ES-I3 (cell line): ENCODE measurements at regions not wholly inside any gene's neighbourhood (a gene's known extent, or its start where the extent isn't known, plus 50 kb on each side); places are given as distances from the start of the nearest gene placed in this dataset.

Experiments
- H3K36me3 ChIP-seq: 2 replicates; pipeline ENCODE4 v1.6.1; 2013; ENCODE audit warnings: mild to moderate bottlenecking, low read length, control low read depth, moderate library complexity; ENCODE audit not compliant: insufficient read depth
- H3K4me1 ChIP-seq: 2 replicates; pipeline ENCODE4 v1.6.1; 2013; ENCODE audit warnings: mild to moderate bottlenecking, control low read depth, low read length; ENCODE audit not compliant: insufficient read depth
- H3K9ac ChIP-seq: 2 replicates; pipeline ENCODE4 v1.6.1; 2013; ENCODE audit warnings: low read depth, mild to moderate bottlenecking, low read length, moderate library complexity
- H3K9me3 ChIP-seq: 2 replicates; pipeline ENCODE4 v1.6.1; 2013; ENCODE audit warnings: mild to moderate bottlenecking, low read length, moderate library complexity; ENCODE audit not compliant: control insufficient read depth, insufficient read depth

GRCh38 chr12:107826276-107826675, 51.8 kb downstream of the ASCL4 start:
- Histone ChIP-seq H3K9me3 (peaks cover 9% of the 10 kb centered on the region), H3K9ac (no peak overlapping the region), H3K4me1 (no peaks in the 10 kb centered on the region), H3K36me3 (no peaks in the 10 kb centered on the region)

GRCh38 chr12:107829271-107829670, 54.8 kb downstream of the ASCL4 start:
- peaks cover 9% of the 10 kb centered on the region for H3K9me3 ChIP-seq
- H3K9ac ChIP-seq = no peak overlapping the region
- H3K36me3 ChIP-seq = no peaks in the 10 kb centered on the region
- no peaks in the 10 kb centered on the region for H3K4me1 ChIP-seq

- Histone ChIP-seq H3K9me3 (peaks cover 3% of the 10 kb centered on the region; the same call in 1 of the 2 replicates), H3K9ac (no peak overlapping the region), H3K36me3 (no peaks in the 10 kb centered on the region), H3K4me1 (no peaks in the 10 kb centered on the region)
These were observed 57.9 kb downstream of the ASCL4 start for GRCh38 chr12:107832441-107832840.

- H3K9ac ChIP-seq = no peak overlapping the region
- H3K9me3 ChIP-seq = no peaks in the 10 kb centered on the region
- H3K4me1 ChIP-seq = no peaks in the 10 kb centered on the region
- H3K36me3 ChIP-seq = no peaks in the 10 kb centered on the region
These were observed 65.7 kb downstream of the ASCL4 start for GRCh38 chr12:107840186-107840585.

- H3K9me3 ChIP-seq = no peaks in the 10 kb centered on the region
- no peaks in the 10 kb centered on the region for H3K36me3 ChIP-seq
- no peaks in the 10 kb centered on the region for H3K4me1 ChIP-seq
- peak overlapping the region; percentile 37; the same call in 1 of the 2 replicates for H3K9ac ChIP-seq
These were observed 69.1 kb downstream of the ASCL4 start for GRCh38 chr12:107843351-107844311.

- H3K4me1 ChIP-seq = no peaks in the 10 kb centered on the region
- no peaks in the 10 kb centered on the region for H3K9me3 ChIP-seq
- no peaks in the 10 kb centered on the region for H3K36me3 ChIP-seq
- peak overlapping the region; percentile 37; the same call in 1 of the 2 replicates for H3K9ac ChIP-seq
These were observed 69.9 kb downstream of the ASCL4 start for GRCh38 chr12:107844312-107844921.

- Histone ChIP-seq H3K36me3 (no peaks in the 10 kb centered on the region), H3K4me1 (no peaks in the 10 kb centered on the region), H3K9ac (peak overlapping the region; percentile 37; the same call in 1 of the 2 replicates), H3K9me3 (no peaks in the 10 kb centered on the region)
These were observed 70.9 kb downstream of the ASCL4 start for GRCh38 chr12:107845226-107845979.

- no peaks in the 10 kb centered on the region for H3K9me3 ChIP-seq
- no peaks in the 10 kb centered on the region for H3K36me3 ChIP-seq
- no peak overlapping the region for H3K9ac ChIP-seq
These were observed 71.6 kb downstream of the ASCL4 start for GRCh38 chr12:107845980-107846659.

GRCh38 chr12:107847430-107847829, 72.9 kb downstream of the ASCL4 start:
- H3K4me1 ChIP-seq = no peaks in the 10 kb centered on the region
- no peak overlapping the region for H3K9ac ChIP-seq
- H3K9me3 ChIP-seq = no peaks in the 10 kb centered on the region
- no peaks in the 10 kb centered on the region for H3K36me3 ChIP-seq

More at GRCh38 chr12:107845980-107846659, 71.6 kb downstream of the ASCL4 start:
- H3K4me1 ChIP-seq = no peaks in the 10 kb centered on the region

GRCh38 chr12:107847830-107848229, 73.3 kb downstream of the ASCL4 start:
- H3K4me1 ChIP-seq = no peaks in the 10 kb centered on the region
- no peaks in the 10 kb centered on the region for H3K36me3 ChIP-seq
- H3K9me3 ChIP-seq = no peaks in the 10 kb centered on the region
- no peak overlapping the region for H3K9ac ChIP-seq

- no peaks in the 10 kb centered on the region for H3K36me3 ChIP-seq
- H3K9me3 ChIP-seq = no peaks in the 10 kb centered on the region
- no peak overlapping the region for H3K9ac ChIP-seq
- H3K4me1 ChIP-seq = no peaks in the 10 kb centered on the region
These were observed 79.0 kb downstream of the ASCL4 start for GRCh38 chr12:107853479-107853878.

- Histone ChIP-seq H3K4me1 (no peaks in the 10 kb centered on the region), H3K9ac (no peak overlapping the region), H3K9me3 (no peaks in the 10 kb centered on the region), H3K36me3 (no peaks in the 10 kb centered on the region)
These were observed 81.0 kb downstream of the ASCL4 start for GRCh38 chr12:107855471-107855870.

- H3K9me3 ChIP-seq = no peaks in the 10 kb centered on the region
- H3K4me1 ChIP-seq = no peaks in the 10 kb centered on the region
- no peak overlapping the region for H3K9ac ChIP-seq
- no peaks in the 10 kb centered on the region for H3K36me3 ChIP-seq
These were observed 81.6 kb downstream of the ASCL4 start for GRCh38 chr12:107856096-107856495.

- H3K9ac ChIP-seq = no peak overlapping the region
These were observed 82.7 kb downstream of the ASCL4 start for GRCh38 chr12:107857191-107857590.

More at GRCh38 chr12:107857191-107857590, 82.7 kb downstream of the ASCL4 start:
- Histone ChIP-seq H3K4me1 (no peaks in the 10 kb centered on the region), H3K9me3 (no peaks in the 10 kb centered on the region), H3K36me3 (no peaks in the 10 kb centered on the region)
